ENCODE measurements at regions not wholly inside any gene's neighbourhood (a gene's known extent, or its start where the extent isn't known, plus 50 kb on each side); places are given as distances from the start of the nearest gene placed in this dataset.

GRCh38 chr15:69734699-69735098, 282.1 kb downstream of the RPLP1 start:
- TF ChIP-seq, protein P1, sequence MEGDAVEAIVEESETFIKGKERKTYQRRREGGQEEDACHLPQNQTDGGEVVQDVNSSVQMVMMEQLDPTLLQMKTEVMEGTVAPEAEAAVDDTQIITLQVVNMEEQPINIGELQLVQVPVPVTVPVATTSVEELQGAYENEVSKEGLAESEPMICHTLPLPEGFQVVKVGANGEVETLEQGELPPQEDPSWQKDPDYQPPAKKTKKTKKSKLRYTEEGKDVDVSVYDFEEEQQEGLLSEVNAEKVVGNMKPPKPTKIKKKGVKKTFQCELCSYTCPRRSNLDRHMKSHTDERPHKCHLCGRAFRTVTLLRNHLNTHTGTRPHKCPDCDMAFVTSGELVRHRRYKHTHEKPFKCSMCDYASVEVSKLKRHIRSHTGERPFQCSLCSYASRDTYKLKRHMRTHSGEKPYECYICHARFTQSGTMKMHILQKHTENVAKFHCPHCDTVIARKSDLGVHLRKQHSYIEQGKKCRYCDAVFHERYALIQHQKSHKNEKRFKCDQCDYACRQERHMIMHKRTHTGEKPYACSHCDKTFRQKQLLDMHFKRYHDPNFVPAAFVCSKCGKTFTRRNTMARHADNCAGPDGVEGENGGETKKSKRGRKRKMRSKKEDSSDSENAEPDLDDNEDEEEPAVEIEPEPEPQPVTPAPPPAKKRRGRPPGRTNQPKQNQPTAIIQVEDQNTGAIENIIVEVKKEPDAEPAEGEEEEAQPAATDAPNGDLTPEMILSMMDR (IDR thresholded peaks at IDR 0.05): no peak
- no peak for TF ChIP-seq POLR2A (IDR thresholded peaks at IDR 0.05)
- no peak for TF ChIP-seq POLR2AphosphoS5 (IDR thresholded peaks at IDR 0.05)
- no peak for TF ChIP-seq EP300 (IDR thresholded peaks at IDR 0.05)

Data from gastroesophageal sphincter (tissue), 3 donors.